Activated B cell treated with CpG ODN at 0.5 μM for 24 hours (primary cell): ENCODE measurements at regions not wholly inside any gene's neighbourhood (a gene's known extent, or its start where the extent isn't known, plus 50 kb on each side); places are given as distances from the start of the nearest gene placed in this dataset.

Experiments used
- ATAC-seq: fragments of 200-7000 bp; cut with Tn5 transposase; one replicate; pipeline ENCODE4 v1.10.0; 2021; ENCODE audit warnings: low read depth, mild to moderate bottlenecking, moderate library complexity
- CTCF ChIA-PET: fragments of 350-600 bp; sonication (Branson Sonifier 250); formaldehyde crosslinking; loops from one replicate; lab custom pipeline; 2021; ENCODE audit warnings: antibody characterized with exemption; lab: Charles Lee
- POLR2A ChIA-PET: fragments of 350-600 bp; sonication (Branson Sonifier 250); formaldehyde crosslinking; loops from one replicate; lab custom pipeline; 2021; ENCODE audit warnings: antibody characterized with exemption; lab: Charles Lee
- DNase-seq: peaks from one replicate; pipeline ENCODE4 v3.0.0; 2022
- H3K27ac Mint-ChIP-seq: one replicate; pipeline ENCODE4 v1.8.0; 2020; ENCODE audit warnings: mixed read lengths
- H3K27me3 Mint-ChIP-seq: one replicate; pipeline ENCODE4 v1.8.0; 2021; ENCODE audit warnings: mixed read lengths
- H3K36me3 Mint-ChIP-seq: one replicate; pipeline ENCODE4 v1.8.0; 2021; ENCODE audit warnings: low read depth, mixed read lengths
- H3K4me1 Mint-ChIP-seq: one replicate; pipeline ENCODE4 v1.8.0; 2021; ENCODE audit warnings: mixed read lengths
- H3K4me3 Mint-ChIP-seq: one replicate; pipeline ENCODE4 v1.8.0; 2020; ENCODE audit warnings: mild to moderate bottlenecking, mixed read lengths
- H3K9me3 Mint-ChIP-seq: one replicate; pipeline ENCODE4 v1.8.0; 2020; ENCODE audit warnings: mixed read lengths
- intact Hi-C: fragments of 100-400 bp; cut with micrococcal nuclease; formaldehyde crosslinking; loops from one replicate; pipeline ENCODE4 v1.15.1; 2024
- TF ChIP-seq, protein P1 (sequence below): fragments of 200-600 bp; IDR thresholded peaks from one replicate; pipeline ENCODE4 v1.8.0; 2022; ENCODE audit warnings: antibody characterized with exemption, mild to moderate bottlenecking

DNA sequence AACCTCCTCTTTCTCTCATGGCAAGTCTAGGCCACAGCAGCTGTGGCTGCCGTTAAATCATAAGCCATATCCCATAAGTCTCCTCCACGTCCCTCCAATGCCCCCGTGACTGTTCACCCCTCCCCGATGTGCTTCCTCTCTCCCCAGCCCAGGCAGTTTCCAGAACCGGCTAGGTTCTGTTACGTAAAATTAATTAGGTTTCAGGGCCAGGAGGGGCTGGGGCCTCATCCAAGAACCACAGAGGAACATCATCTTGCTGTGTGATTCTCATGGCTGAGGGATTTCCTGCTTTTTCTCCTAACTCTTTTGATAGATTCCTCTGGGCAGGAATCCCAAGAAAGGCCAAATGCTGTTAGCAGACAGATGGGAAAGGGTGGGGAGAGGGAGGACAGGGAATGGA, 141.8 kb upstream of the AJAP1 start:
- intact Hi-C loops, result no loop called here
- TF ChIP-seq, protein P1, sequence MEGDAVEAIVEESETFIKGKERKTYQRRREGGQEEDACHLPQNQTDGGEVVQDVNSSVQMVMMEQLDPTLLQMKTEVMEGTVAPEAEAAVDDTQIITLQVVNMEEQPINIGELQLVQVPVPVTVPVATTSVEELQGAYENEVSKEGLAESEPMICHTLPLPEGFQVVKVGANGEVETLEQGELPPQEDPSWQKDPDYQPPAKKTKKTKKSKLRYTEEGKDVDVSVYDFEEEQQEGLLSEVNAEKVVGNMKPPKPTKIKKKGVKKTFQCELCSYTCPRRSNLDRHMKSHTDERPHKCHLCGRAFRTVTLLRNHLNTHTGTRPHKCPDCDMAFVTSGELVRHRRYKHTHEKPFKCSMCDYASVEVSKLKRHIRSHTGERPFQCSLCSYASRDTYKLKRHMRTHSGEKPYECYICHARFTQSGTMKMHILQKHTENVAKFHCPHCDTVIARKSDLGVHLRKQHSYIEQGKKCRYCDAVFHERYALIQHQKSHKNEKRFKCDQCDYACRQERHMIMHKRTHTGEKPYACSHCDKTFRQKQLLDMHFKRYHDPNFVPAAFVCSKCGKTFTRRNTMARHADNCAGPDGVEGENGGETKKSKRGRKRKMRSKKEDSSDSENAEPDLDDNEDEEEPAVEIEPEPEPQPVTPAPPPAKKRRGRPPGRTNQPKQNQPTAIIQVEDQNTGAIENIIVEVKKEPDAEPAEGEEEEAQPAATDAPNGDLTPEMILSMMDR, result no peak
- H3K27me3 Mint-ChIP-seq, result peaks cover 10% of the 10 kb centered on the region
- H3K4me3 Mint-ChIP-seq, result no peak overlapping the region
- ChIA-PET POLR2A (no interaction called here), CTCF (no interaction called here)
- H3K4me1 Mint-ChIP-seq, result no peaks in the 10 kb centered on the region
- no peaks in the 10 kb centered on the region for H3K36me3 Mint-ChIP-seq
- no peak overlapping the region for H3K27ac Mint-ChIP-seq
- no peaks in the 10 kb centered on the region for H3K9me3 Mint-ChIP-seq
- DNase-seq, result no peak
- no peak for ATAC-seq

DNA sequence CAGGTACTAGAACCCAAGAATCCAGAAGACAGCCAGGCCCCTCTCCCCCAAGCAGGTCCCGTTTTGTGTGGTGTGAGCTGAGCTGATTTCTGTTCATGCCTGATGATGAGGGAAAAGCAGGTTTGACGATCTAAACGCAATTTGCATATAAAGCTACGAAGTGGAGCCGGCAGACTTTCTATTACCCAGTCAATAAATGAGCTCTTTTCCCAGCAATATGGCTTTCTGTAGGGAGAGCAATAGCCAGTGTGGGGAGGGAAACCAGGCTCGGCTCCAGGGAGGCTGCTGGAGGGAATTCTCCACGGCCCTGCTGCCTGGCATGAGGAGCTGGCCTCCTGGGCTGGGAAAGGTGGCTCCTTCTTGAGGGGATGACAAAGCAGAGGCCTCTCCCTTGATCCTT, 140.7 kb upstream of the AJAP1 start:
- intact Hi-C loops, result no loop called here
- Mint-ChIP-seq H3K9me3 (no peaks in the 10 kb centered on the region), H3K4me1 (no peaks in the 10 kb centered on the region), H3K27ac (no peak overlapping the region), H3K36me3 (no peaks in the 10 kb centered on the region), H3K4me3 (no peak overlapping the region), H3K27me3 (peaks cover 10% of the 10 kb centered on the region)
- ATAC-seq, result no peak
- TF ChIP-seq, protein P1, result no peak
- no peak for DNase-seq
- ChIA-PET CTCF (no interaction called here), POLR2A (no interaction called here)

DNA sequence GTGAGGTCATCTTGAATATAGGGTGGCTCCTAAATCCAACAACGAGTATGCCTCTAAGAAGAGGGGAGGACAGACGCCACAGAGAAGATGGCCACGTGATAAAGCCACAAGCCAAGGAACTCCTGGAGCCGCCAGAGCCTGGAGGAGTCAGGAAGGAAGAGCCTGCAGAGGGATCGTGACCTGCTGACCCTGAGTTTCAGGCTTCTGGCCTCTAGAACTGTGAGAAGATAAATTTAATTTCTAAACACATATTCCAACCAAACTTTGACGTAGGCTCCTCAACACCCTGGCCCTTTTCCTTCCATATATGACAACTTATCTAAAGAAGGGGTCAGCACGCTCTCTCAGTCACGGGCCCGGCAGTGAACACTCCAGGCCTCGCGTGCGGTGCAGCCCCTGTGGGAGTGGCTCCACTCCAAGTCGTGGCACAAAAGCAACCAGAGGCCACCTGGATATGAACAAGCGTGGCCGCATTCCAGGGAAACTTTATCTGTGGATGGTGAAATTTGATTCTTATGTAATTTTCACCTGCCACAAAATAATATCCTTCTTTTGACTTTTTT, 138.6 kb upstream of the AJAP1 start:
- ChIA-PET POLR2A (no interaction called here), CTCF (no interaction called here)
- ATAC-seq, result no peak

DNA sequence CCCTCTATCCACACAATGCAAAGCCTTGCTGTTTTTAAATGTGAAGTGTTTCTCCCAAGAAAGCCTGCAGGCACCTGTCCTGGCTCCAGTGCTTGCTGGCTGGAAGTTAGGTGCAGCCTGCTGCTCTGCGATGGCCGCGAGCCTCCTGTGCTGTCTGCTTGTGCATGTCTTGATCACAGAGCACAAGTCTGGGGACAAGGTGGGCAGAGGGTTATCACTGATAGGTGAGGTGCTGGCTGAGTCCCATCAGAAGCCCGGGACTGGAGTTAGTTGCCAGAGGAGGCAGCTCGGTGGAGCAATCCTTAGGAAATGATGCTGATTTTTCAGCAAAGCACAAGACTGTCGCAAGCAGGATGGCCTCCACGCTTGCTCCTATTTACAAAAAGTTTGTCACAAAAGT, 137.8 kb upstream of the AJAP1 start:
- no peak for ATAC-seq
- intact Hi-C loops, result no loop called here
- CTCF ChIA-PET, result no interaction called here
- H3K36me3 Mint-ChIP-seq, result no peaks in the 10 kb centered on the region
- no peak overlapping the region for H3K27ac Mint-ChIP-seq
- DNase-seq, result no peak
- no peak overlapping the region for H3K4me3 Mint-ChIP-seq
- POLR2A ChIA-PET, result no interaction called here
- no peaks in the 10 kb centered on the region for H3K9me3 Mint-ChIP-seq
- H3K4me1 Mint-ChIP-seq, result no peaks in the 10 kb centered on the region
- TF ChIP-seq, protein P1, result no peak
- peaks cover 7% of the 10 kb centered on the region for H3K27me3 Mint-ChIP-seq

More for the DNA sequence above, 138.6 kb upstream of the AJAP1 start:
- DNase-seq, result no peak
- TF ChIP-seq, protein P1, result no peak
- peaks cover 7% of the 10 kb centered on the region for H3K27me3 Mint-ChIP-seq
- no peaks in the 10 kb centered on the region for H3K36me3 Mint-ChIP-seq
- H3K4me1 Mint-ChIP-seq, result no peaks in the 10 kb centered on the region
- intact Hi-C loops, result no loop called here
- H3K4me3 Mint-ChIP-seq, result no peak overlapping the region
- no peaks in the 10 kb centered on the region for H3K9me3 Mint-ChIP-seq
- H3K27ac Mint-ChIP-seq, result no peak overlapping the region

DNA sequence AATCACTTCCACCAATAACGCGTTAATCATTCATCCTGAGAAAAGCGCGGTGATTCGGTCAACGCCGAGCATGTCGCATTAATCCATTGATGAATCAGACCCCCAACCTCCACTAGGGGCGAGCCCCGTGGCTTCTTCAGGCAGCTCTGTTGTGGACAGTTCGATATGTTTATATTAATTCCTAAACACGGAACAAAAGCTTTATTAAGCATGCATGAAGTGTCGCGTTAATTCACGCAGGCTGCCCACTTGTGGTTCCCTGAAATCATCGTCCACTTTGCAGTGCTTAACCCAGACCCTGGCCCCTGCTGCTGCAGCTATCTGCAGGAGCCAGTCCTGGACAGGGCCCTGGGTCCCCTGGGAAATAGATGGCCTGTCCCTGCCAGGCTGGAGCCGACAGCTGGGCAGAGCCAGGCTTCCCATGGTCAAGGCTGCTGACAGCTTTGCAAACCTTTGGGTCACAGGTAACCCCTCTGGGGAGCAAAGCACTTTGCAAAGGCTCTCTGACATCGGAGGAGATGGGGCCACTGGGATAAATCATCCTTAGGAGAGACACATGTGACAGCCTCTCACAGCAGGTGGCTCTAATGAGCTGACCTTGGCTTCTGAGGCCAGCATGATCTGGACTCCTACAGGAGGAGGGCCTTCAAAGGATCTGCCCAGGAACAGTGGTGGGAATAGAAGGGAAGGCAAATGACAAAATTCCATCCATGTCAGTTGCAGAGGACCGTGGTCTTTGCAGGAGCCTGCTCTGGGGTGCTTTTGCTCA, 137.0 kb upstream of the AJAP1 start:
- Mint-ChIP-seq H3K27me3 (no peaks in the 10 kb centered on the region), H3K27ac (no peak overlapping the region), H3K4me1 (no peaks in the 10 kb centered on the region), H3K9me3 (no peaks in the 10 kb centered on the region), H3K4me3 (no peak overlapping the region), H3K36me3 (no peaks in the 10 kb centered on the region)
- ChIA-PET CTCF (no interaction called here), POLR2A (no interaction called here)
- no peak for DNase-seq
- ATAC-seq, result no peak
- intact Hi-C loops, result no loop called here
- TF ChIP-seq, protein P1, result no peak
